ENCODE measurements at regions not wholly inside any gene's neighbourhood (a gene's known extent, or its start where the extent isn't known, plus 50 kb on each side); places are given as distances from the start of the nearest gene placed in this dataset.
"Not testable (repeated sequence)": the region's sequence is repeated elsewhere in the genome, so short reads cannot be mapped to it uniquely, and the experiment has no call there.

DNA sequence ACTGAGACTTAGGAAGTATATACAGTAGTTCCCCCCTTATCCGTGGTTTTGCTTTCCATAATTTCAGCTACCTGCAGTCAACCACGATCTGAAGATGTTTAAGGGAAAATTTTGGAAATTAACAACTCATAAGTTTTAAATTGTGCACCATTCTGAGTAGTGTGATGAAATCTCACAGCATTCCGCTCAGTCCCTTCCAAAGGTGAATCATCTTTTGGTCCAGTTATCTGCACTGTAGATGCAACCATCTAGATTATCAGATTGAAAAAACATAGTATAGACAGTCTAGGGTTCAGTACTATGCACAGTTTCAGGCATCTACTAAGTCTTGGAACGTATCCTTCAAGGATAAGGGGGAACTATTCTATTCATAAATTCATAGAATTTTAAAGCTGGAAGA lies 109.0 kb downstream of the ANXA3 start:
- no peak for DNase-seq (ENCODE audit: low read depth)

DNA sequence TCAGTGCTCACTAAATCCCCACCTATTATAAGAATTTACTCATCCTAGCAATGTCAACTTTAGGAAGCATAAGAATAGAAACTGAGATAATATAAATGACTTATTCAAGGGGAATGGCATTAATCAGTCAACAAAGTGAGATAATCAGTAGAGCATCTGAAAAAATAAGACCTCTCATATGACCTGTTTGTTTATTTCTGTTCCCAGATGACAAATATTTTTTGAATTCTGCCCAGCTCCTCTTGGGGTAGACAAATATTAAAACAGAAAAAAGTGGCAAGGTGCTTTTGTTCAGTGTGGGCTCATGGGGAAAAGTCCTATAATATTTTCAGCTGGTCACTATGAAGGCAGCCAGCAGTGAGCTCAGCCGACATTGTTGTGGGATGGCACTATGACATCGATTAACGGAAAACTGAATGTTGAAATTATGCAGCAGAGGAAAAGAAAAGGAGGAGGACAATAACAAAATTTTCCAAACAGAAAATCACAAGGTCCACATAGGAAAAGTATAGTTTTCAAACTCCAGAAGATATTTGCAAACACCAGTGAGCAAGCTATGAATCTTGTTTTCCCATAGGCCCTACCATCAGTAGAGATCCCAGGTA lies 109.6 kb downstream of the ANXA3 start:
- DNase-seq (ENCODE audit: low read depth): no peak

DNA sequence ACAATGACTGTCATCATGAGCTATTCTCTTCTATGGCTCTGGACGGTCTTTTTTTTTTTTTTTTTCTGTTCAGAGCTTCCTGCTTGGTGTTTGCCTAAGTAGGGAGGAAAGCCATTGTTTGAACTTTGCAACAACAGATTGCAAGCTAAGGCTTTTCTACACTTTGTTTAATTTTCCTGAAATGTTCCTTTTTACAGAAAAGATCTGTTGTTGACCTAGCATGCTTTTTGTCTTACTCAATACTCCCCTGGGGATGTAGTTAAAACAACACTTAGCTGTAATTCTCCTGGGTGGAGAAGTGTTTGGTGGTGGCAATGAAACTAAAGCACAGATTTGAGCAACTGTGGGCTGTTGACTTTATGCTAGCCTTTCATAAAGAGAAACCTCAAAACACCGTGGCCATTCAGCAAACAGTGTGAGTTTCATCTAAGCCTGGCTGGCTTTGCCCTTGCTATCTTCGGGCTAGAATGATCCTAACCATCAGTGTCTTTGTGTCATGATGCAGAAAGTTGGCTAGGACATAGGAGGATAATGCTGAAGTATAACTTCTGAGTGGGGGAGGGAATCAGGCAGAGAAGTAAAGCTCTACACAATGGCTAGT lies 110.5 kb downstream of the ANXA3 start:
- DNase-seq (ENCODE audit: low read depth): no peak

DNA sequence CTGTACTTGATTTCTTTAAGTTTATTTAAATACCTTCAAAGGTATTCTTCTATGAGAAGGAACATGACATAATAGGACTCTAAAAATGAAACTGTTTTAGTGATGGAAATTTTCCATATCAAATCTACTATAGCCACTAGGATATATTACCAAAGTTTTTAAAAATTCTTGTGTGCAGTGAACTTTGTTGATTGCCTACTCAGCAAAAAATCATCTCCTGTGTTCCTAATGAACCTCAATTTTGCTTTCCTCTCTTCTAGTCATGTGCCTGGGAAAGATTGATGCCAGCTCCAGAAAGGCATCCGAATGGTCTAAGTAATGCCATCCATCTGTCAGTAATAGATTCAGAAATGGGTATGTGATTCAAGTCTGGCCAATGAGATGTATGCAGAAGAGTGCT lies 111.1 kb downstream of the ANXA3 start:
- no peak for DNase-seq (ENCODE audit: low read depth)

DNA sequence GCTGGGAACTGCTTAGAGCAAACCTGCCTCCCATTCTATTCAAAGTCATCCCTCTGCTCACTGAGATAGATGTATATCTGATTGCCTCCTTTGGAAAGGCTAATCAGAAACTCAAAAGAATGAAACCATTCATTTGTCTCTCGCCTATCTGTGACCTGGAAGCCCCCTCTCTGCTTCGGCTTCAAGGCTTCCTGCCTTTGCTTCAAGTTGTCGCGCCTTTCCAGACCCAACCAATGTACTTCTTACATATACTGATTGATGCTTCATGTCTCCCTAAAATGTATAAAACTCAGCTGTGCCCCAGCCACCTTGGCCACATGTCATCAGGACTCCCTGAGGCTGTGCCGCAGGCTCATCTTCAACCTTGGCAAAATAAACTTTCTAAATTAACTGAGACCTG lies 111.9 kb upstream of the BMP2K start:
- not testable (repeated sequence) for DNase-seq (ENCODE audit: low read depth)

DNA sequence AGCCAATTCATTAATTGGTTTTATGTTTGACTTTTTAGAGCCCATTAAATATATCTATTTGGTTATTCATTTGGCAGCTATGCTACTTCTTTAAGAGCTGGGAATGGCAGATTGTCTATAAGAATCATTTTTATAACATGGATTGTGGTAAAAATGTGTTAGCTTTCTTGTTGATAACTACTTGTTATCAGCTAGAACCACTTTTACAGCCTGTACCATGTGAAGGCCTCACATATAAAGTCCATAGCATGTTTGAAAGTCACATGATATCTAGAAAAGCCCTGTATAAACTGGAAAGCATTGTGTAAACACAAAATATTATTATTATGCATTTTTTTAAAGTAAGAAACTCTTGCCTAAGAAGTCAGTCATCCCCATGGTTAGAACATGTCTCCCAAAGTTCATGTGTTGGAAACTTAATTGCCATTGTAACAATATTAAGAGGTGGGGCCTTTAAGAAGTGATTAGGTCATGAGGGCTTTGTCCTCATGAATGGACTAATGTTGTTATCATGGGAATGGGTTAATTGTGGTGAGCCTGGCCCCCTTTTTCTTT lies 110.9 kb upstream of the BMP2K start:
- DNase-seq (ENCODE audit: low read depth): no peak

DNA sequence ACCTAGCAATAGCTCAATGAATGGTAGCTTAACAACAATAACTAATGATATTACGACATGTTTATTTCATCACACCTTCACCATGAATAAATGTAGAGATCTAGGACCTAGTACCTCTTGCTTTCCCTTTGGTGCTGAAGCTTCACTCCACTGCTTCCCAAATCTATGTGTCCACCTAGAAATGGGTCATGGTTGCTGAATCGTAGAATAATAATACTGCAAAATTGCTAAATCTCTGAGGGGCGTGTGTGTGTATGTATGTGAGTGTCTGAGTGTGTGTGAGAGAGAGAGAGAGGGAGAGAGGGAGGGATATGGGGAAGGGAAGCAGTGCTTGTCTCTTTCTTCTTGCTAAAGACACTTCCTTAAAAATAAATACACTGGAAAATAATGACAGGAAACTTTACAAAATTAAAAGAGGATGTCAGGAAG lies 109.3 kb upstream of the BMP2K start:
- no peak for DNase-seq (ENCODE audit: low read depth)

DNA sequence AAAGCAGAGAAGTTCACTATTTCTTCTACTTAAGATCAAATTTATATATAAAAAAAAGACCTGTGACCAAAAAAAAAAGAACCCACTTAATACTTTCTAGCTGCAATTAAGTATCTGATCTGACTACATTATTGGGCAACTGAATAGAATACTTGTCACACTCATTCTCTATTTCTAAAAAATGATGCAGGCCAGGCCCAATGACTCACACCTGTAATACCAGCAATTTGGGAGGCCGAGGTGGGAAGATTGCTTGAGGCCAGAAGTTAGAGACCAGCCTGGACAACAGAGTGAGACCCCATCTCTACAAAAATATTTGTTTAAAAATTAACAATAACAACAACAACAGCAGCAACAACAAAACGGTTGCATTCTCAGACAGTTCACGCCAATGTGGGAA lies 108.8 kb upstream of the BMP2K start:
- DNase-seq (ENCODE audit: low read depth): no peak

DNA sequence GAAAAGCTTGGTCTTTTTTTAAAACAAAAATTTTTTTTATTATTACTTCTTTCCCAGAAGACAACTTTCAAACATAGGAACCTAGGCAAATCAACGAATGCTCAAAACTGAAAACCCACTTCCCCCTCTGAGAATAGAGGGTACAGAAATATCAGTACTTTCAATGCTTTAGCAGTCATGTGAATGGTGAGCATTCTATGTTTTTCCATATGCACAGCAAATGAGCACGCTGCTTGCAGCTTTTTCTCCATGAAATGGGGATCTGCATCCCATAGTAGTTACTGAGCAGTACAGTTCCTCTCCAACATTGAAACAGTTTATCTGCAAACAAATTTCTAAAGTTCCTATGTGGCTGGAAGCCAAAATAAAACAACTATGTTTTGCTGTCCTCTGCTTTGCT lies 108.4 kb upstream of the BMP2K start:
- DNase-seq (ENCODE audit: low read depth): no peak

DNA sequence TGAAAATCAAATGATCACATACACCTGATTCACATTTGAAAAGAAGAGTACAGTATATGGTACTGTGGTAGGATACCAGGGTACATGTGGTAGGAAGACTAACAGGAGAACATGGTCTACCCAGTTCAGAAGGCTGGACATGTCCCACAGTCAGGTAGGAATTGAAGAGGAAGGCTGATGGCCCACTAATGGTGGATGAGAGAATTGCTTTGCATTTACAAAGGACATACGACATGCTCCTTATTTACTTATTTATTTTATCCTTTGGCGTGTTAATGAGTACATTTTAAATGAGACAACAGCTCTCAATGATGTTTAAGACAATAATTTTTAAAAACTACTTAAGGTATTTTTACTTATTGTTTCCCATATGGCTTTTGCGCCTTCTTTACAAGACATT lies 106.7 kb upstream of the BMP2K start:
- DNase-seq (ENCODE audit: low read depth): no peak

DNA sequence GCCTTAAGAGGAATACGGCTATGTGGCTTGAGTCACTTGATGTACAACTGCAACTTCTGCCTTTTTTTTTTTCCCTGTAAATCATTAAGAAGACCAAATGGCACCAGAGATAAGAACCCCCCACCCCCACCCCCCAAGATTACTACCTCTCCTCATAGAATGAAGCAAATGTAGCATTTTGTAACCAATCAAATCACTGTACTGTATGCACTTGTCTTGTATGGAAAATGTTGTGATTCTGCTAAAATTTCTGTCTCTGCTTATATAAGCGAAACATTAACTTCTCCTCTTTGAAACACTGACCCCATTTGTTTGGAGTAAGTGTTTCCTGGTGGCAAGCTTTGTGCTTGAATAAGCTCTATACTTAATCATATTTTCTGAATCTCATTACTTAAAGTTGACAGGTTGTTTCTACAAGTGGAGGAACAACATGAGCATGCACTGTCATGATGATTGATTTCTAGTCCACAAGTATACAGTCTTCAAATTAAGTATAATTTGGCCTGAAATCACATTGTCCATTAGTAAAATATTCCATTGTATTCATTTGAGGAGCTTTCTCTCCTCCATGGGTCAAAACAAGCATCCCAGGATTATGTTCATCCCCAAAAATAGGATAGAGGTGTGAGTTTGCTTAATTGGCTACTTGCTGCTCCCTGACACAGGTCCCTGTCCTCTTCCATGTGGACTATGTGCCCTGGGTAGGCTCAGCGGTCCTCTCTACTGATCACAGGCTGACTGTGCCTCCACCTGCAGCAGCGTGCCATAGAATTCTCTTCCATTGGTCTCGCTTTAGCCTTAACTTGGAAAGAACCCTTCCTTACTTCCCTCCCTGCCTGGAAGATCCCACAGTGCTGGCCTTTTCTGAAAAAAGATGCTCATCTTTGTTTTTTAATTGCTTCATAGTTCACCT lies 104.0 kb upstream of the BMP2K start:
- DNase-seq (ENCODE audit: low read depth): no peak

DNA sequence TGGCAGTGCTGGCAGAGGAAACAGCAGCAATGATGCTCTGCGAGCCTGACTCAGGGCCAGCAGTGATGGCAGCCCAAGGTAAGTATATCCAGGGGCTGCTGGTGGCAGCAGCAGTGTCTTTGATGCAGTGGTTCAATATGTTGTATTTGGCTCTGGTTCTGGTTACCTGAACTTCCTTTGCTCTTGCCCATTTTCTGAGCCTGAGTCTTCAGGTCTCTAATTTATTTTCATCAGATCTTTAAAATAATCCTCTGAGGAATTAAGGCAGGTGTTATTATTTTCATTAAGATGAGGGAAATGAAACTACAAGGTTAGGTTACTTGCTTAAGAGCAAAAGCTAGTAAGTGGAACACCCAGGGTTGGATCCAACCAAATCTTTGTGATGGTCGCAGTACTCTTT lies 102.8 kb upstream of the BMP2K start:
- DNase-seq (ENCODE audit: low read depth): no peak

DNA sequence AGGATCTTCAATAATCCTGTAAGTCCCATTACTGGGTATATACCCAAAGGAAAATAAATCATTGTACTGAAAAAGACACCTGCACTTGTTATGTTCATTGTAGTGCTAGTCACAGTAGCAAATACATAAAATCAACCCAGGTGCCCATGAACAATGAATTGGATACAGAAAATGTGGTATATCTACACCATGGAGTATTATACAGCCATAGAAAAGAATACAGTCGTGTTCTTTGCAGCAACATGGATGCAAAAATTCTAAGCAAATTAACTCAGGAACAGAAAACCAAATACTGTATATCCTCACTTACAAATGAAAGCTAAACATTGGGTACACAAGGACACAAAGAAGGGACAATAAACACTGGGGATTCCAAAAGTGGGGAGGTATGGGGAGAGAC lies 100.8 kb upstream of the BMP2K start:
- DNase-seq (ENCODE audit: low read depth): no peak

DNA sequence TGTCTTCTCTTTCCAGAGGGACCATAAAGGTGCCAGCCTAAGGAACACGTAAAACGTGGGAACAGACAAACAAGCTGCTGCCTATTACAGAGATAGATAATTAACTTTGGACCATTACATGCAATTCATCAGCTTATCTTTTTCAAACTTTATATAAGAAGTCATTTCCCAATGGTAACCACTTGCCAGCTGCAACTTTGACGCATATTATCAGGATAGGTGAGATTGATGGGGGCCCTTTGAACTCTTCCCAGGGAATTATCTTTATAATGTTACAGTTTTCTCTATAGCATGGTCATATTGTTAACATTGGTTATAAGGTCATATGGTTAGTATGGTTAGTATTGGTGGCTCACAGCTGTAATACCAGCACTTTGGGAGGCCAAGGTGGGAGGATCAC lies 94.1 kb upstream of the BMP2K start:
- no peak for DNase-seq (ENCODE audit: low read depth)

DNA sequence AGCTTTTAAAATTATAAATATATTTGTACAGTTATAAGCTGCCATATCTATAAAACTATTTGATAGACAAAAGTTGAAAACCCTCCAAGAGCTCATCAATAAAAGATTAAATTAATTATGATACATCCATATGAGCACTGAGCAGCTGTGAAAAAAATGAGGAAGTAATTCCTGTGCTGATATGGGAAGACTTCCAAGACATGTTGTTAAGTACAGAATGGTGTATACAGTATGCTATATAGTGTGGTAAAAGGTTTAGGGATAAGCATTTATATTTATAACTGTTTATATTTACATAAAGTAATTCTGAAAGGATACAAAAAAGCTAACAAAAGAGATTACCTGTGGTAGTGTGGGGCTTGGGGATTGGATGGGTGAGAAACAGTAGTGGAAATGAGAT lies 92.8 kb upstream of the BMP2K start:
- no peak for DNase-seq (ENCODE audit: low read depth)

DNA sequence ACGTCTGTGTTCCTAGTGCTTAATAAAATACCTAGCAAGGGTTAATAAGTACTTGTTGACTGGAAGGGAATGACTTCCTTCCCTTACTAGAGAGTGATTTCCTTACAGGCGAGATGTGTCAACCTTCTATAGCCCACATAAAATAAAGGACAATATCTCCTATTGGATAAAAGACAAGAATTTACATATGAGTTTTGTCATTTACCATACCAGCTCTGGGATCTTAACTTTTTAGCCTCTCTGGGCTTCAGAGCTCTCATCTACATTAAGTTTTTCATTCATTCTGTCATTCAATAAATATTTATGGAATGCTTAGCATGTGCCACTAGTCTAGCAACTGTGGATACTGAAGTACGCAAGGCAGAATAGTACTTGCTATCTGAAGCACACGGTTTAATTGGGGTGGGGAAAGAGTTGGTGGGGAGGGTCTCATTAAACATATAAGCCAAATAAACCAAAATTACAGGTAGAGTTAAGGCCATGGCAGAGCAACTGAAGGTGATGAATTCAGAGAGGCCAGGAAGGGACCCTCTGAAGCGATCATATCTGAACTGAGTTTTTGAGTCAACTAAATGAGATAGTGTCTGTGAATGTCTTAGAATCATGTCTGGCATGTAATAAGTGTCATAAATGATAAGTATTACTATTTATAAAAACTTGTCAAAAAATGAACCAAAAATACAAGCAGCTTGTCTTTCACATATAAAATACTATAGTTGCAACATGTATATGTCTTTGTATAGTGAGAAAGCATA lies 91.6 kb upstream of the BMP2K start:
- no peak for DNase-seq (ENCODE audit: low read depth)

DNA sequence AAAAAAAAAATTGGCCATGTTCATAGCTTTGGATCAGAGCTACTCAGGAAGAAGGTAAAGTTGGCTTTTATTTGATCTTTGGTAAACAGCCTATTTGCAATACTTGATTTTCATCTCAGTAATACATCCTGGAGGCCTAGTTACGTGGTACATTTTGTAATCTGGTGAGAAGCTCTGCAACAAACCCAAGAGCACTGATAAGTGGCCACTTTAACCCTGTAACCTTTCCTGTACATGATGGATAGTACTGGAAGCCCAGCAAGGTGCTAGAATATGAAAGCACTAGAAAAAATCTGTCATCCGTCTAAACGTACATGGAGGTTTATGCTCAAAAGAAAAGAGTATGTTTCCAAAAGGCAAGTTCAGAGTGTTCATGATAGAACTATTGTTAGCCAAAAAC lies 88.3 kb upstream of the BMP2K start:
- DNase-seq (ENCODE audit: low read depth): no peak

DNA sequence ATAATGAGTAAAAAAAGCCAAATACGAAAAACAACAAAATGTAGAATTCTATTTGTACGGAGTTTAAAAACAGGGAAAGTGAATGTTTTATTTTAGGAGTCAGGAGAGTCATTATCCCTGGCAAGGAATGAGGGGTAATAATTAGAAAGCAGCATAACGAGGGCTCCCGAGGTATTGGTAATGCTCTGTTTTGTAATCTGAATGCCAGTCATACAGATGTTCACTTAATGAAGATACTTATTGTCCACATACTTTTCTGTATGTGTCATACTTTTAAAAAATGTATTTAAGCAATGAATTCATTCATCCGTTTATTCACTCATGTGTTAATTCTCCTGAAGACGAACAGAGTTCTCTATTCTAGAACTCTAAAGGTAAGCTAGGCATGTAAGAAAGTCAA lies 87.8 kb upstream of the BMP2K start:
- no peak for DNase-seq (ENCODE audit: low read depth)

DNA sequence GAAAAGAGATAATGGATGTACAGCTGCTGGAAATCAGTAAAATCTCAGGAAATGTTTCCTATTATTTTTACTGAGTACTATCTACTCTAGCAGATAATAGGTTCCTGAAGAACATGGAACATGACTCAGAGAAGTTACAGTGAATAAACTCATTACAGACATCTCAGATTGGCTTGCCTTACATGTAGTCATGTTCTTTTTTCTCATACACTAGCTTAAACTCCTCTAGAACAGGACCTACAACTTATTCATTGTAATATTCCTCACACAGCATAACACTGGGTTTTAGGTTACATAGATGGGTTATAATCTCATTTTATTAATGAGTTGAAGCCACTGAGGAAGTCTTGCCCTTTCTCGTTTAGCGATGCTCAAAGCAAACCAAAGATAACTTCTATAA lies 86.9 kb upstream of the BMP2K start:
- no peak for DNase-seq (ENCODE audit: low read depth)

DNA sequence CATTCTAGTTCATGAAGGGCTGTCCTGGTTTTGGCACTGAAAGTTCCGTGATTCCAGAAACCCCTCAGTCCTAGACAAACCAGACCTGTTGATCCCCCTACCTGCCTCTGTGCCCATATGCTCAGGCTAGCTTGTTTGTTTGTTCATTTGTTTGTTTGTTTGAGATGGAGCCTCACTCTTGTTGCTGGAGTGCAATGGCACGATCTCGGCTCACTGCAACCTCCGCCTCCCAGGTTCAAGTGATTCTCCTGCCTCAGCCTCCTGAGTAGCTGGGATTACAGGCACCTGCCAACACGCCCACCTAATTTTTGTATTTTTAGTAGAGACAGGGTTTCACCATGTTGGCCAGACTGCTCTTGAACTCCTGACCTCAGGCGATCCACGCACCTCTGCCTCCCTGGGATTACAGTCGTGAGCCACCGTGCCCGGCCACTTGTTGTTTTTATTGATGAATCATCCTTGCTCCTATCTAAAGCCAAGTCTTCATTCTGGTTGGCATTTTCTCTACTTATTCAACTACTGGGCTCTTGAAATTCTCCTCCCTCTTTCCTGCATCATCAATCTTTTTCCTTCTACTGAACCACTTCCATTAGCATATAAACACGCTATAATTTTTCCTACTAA lies 86.3 kb upstream of the BMP2K start:
- no peak for DNase-seq (ENCODE audit: low read depth)

DNA sequence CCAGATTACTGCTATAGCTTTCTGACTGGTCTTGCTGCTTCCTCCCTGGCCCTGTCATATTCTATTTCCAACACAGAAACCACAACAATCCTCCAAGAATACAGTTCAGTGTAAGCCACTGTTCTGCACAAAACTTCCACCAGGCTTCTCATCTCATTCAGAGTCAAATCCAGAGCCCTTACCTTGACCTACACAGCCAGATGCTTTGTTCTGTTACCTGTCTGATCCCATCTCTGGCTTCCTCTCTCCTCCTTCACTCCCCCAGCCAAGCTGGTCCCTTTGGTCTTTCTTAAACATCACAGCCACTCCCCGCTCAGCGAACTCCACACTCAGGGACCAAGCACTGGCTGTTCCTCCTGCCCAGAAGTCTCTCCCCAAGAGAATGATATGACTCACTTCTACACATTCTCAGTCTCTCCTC lies 84.8 kb upstream of the BMP2K start:
- DNase-seq (ENCODE audit: low read depth): no peak
